Mucosa of descending colon (tissue), 3 donors: ENCODE measurements at regions not wholly inside any gene's neighbourhood (a gene's known extent, or its start where the extent isn't known, plus 50 kb on each side); places are given as distances from the start of the nearest gene placed in this dataset.

Source experiments
- ATAC-seq: fragments of 200-7000 bp; cut with Tn5 transposase; one replicate; pipeline ENCODE4 v1.9.1; 2020; ENCODE audit warnings: mild to moderate bottlenecking, moderate library complexity
- DNase-seq, 3 donors: peaks; one replicate each; pipeline ENCODE4 v3.0.0-alpha.2; 2020
- H3K36me3 ChIP-seq: fragments of 200-600 bp; one replicate; pipeline ENCODE4 v1.8.0; 2021; ENCODE audit warnings: low read depth, mild to moderate bottlenecking
- H3K4me1 ChIP-seq: fragments of 200-600 bp; one replicate; pipeline ENCODE4 v1.8.0; 2021; ENCODE audit warnings: low read depth, mild to moderate bottlenecking
- H3K4me3 ChIP-seq: fragments of 200-600 bp; one replicate; pipeline ENCODE4 v1.8.0; 2021; ENCODE audit warnings: mild to moderate bottlenecking
- H3K9me3 ChIP-seq: fragments of 200-600 bp; one replicate; pipeline ENCODE4 v1.8.0; 2021; ENCODE audit warnings: mild to moderate bottlenecking
- CTCF ChIP-seq: fragments of 200-600 bp; IDR thresholded peaks from one replicate; pipeline ENCODE4 v1.8.0; 2022; ENCODE audit warnings: antibody characterized with exemption, mild to moderate bottlenecking
- intact Hi-C, 2 donors: fragments of 100-400 bp; cut with DNase I in 1 of 2; cut with micrococcal nuclease in 1 of 2; formaldehyde crosslinking; loops; one replicate each; pipeline versions ENCODE4 v1.11.0 to v1.11.1; 2022; cut with DNase I, micrococcal nuclease
- donor health status: DM: no; HTN: no; CAD: no; lungs with moderate emphysema.
- donor health status: DM: no; HTN: no; CAD: no.
- donor health status: DM: no; HTN: yes; CAD: no.

DNA sequence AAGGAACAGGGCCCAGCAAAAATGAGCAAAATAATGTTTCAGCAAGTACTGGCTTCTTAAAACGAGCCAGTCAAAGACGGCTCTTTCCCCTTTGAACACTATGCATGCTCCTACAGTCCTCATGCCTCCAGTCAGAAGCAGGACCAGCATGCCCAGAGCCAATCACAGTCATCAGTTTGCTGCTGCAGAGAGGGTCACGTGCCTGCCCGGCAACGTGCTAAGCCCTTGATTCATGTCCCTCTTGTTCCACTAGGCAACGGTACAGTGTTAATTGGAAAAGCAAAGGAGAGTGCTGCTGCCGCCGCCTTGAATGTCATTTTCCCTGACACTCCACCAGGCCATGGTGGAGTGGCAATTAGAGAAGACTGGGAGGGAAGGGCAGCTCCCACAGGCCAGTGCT, 500.1 kb downstream of the OCA2 start:
- Histone ChIP-seq H3K9me3 (peaks cover 77% of the 10 kb centered on the region), H3K4me3 (no peak overlapping the region), H3K36me3 (no peaks in the 10 kb centered on the region), H3K4me1 (no peaks in the 10 kb centered on the region)
- TF ChIP-seq CTCF, result no peak
- intact Hi-C loops, result loop anchor here in 1 of 2 donors (10.0 kb wide), 1 partner anchor 64 kb away; no protein-coding TSS in a partner anchor
- DNase-seq (no peak), ATAC-seq (no peak)

- Histone ChIP-seq H3K9me3 (peaks cover 79% of the 10 kb centered on the region), H3K36me3 (no peaks in the 10 kb centered on the region), H3K4me1 (no peaks in the 10 kb centered on the region), H3K4me3 (no peak overlapping the region)
- DNase-seq (no peak), ATAC-seq (no peak)
- no peak for TF ChIP-seq CTCF
- intact Hi-C loops, result loop anchor here in 1 of 2 donors (10.0 kb wide), 1 partner anchor 64 kb away; no protein-coding TSS in a partner anchor
These were observed 500.7 kb downstream of the OCA2 start for GRCh38 chr15:27598251-27599009.

DNA sequence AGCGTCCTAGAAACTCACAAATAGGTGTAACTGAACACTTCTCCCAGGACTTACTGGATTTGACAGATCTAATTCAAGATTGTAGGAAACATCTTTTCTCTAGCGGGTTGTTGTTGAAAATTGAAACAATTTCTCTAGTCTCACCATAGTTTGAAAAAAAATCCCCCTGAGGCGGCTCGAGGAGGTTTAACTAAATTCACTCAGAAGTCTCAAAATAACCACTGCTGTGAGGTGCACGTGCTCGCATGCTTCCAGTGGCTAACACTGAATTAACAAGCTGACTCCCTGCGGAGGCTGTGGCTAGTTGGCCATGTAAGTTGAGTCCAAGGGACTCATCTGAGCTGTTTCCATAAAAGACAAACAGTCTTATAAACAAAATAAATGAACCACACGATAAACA, 503.9 kb downstream of the OCA2 start:
- Histone ChIP-seq H3K36me3 (no peaks in the 10 kb centered on the region), H3K4me1 (no peaks in the 10 kb centered on the region), H3K4me3 (no peak overlapping the region), H3K9me3 (peaks cover 90% of the 10 kb centered on the region)
- ATAC-seq (no peak), DNase-seq (no peak)
- no peak for TF ChIP-seq CTCF
- intact Hi-C loops, result loop anchor here in 1 of 2 donors (10.0 kb wide), 1 partner anchor 60 kb away; no protein-coding TSS in a partner anchor

DNA sequence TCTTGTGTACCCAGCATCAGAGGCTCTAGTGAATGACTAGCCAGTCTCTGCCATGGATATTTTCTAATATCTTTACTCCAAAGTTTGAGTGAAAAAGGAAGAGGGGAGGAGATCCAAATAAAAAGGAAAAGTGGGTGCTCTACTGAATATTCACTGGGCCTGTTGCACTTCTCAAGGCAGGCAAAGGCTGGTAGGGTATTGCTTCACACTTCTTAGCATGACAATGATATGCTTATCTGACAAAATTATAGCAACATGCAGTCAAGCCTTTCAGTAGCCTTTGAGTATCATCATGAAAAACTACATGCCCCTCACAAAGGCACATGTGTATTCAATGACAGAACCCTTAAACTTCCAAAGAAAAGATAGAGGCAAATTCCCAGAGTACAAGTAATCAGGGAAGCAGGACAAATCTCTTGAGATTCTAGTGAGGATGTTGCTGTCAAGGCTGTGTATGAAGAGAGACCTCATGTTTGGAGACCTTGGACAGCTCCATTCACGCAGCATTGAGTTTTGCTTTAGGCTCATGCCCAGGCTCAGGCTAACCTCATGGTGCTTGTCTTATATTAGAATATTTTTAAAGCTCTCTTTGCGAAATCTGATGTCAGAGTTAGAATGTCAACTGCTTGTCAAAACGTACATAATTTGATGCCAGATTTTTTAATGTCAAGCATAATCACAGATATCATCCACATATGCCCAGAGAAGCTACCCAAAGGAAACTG, 506.9 kb downstream of the OCA2 start:
- Histone ChIP-seq H3K4me1 (no peaks in the 10 kb centered on the region), H3K4me3 (no peak overlapping the region), H3K36me3 (no peaks in the 10 kb centered on the region), H3K9me3 (peaks cover 77% of the 10 kb centered on the region)
- no peak for DNase-seq
- TF ChIP-seq CTCF, result no peak
- intact Hi-C loops, result loop anchor here in 1 of 2 donors (10.0 kb wide), 1 partner anchor 57 kb away; no protein-coding TSS in a partner anchor
- no peak for ATAC-seq
